ENCODE measurements at regions not wholly inside any gene's neighbourhood (a gene's known extent, or its start where the extent isn't known, plus 50 kb on each side); places are given as distances from the start of the nearest gene placed in this dataset.

DNA sequence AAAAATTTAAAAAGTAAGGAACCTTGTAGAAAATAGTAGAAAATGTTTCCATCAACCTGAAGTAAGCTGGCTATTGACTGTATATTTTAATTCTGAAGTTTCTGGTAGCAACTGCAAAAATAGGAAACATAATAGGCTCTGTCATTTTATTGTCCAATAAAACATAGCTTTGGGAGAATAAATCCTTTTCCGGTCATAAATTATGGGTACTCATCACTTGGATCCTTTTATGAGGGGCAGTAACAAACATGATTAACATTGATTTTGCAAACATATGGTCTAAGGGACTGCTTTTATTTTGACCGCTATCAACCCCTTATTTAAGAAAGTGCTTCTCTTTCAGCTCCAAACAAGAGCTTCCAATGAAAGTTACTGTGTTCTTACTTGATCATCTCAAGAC is 495.9 kb upstream of the ANKRD30A start:
- no peak for DNase-seq (ENCODE audit: low spot score)
- TF ChIP-seq, protein P1, sequence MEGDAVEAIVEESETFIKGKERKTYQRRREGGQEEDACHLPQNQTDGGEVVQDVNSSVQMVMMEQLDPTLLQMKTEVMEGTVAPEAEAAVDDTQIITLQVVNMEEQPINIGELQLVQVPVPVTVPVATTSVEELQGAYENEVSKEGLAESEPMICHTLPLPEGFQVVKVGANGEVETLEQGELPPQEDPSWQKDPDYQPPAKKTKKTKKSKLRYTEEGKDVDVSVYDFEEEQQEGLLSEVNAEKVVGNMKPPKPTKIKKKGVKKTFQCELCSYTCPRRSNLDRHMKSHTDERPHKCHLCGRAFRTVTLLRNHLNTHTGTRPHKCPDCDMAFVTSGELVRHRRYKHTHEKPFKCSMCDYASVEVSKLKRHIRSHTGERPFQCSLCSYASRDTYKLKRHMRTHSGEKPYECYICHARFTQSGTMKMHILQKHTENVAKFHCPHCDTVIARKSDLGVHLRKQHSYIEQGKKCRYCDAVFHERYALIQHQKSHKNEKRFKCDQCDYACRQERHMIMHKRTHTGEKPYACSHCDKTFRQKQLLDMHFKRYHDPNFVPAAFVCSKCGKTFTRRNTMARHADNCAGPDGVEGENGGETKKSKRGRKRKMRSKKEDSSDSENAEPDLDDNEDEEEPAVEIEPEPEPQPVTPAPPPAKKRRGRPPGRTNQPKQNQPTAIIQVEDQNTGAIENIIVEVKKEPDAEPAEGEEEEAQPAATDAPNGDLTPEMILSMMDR (IDR thresholded peaks at IDR 0.05), result no peak
- Mint-ChIP-seq H3K9me3 (ENCODE audit: low read depth) (peaks cover 10% of the 10 kb centered on the region), H3K4me1 (ENCODE audit: low read depth) (peaks cover 22% of the 10 kb centered on the region), H3K4me3 (ENCODE audit: unreplicated experiment) (no peak overlapping the region), H3K27ac (ENCODE audit: unreplicated experiment) (no peak overlapping the region), H3K36me3 (ENCODE audit: low read depth) (peaks cover 6% of the 10 kb centered on the region), H3K27me3 (ENCODE audit: low read depth) (no peaks in the 10 kb centered on the region)

DNA sequence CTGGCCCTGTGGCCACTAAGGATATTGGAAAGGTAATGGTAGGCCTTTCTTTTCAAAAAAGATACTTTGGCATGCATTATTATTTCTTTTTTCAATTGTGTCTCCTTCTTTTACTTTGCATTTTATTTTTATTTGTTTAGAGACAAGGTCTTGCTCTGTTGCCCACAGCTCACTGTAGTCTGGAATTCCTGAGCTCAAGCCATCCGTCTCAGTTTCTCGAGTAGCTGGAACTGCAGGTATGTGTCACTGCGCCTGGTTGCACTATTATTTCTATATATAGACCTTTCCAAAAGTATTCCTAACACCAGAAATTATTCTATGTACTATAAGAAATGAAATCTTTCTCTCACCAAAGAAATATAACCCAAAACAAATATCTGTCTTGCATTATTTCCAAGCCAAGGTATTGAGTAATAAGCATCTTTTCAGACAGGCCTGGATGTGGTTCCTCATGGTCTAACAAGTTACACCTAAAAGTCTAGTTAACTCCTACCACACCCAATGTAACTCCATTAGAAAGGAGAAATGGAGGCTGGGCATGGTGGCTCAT is 500.8 kb upstream of the ANKRD30A start:
- Mint-ChIP-seq H3K9me3 (ENCODE audit: low read depth) (peaks cover 6% of the 10 kb centered on the region), H3K4me1 (ENCODE audit: low read depth) (peaks cover 14% of the 10 kb centered on the region), H3K27me3 (ENCODE audit: low read depth) (no peaks in the 10 kb centered on the region), H3K27ac (ENCODE audit: unreplicated experiment) (peak overlapping the region; percentile 74), H3K36me3 (ENCODE audit: low read depth) (peaks cover 1% of the 10 kb centered on the region), H3K4me3 (ENCODE audit: unreplicated experiment) (no peak overlapping the region)
- TF ChIP-seq, protein P1 (IDR thresholded peaks at IDR 0.05), result no peak
- no peak for DNase-seq (ENCODE audit: low spot score)

DNA sequence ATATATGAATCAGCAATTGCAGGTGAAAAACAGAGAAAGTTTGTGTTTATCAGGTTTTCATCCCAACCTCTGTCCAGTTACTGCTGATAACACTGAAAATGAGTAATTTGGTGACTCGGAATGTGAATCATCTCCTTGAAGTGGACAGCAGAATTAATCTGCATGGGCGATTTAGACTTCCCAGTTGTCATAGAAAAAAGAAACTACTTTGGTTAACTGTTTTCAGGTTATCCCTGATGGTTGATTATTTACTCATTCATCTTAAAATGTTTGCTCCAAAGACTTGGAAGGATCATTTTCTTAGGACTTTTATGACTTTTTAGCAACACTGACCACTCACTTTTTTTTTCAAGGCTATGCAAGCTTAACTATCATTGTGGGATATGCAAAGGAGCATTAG is 504.1 kb upstream of the ANKRD30A start:
- Mint-ChIP-seq H3K36me3 (ENCODE audit: low read depth) (peaks cover 1% of the 10 kb centered on the region), H3K27ac (ENCODE audit: unreplicated experiment) (no peak overlapping the region), H3K27me3 (ENCODE audit: low read depth) (no peaks in the 10 kb centered on the region), H3K4me1 (ENCODE audit: low read depth) (peaks cover 26% of the 10 kb centered on the region), H3K4me3 (ENCODE audit: unreplicated experiment) (no peak overlapping the region), H3K9me3 (ENCODE audit: low read depth) (peaks cover 6% of the 10 kb centered on the region)
- TF ChIP-seq, protein P1 (IDR thresholded peaks at IDR 0.05), result no peak
- DNase-seq (ENCODE audit: low spot score), result no peak

DNA sequence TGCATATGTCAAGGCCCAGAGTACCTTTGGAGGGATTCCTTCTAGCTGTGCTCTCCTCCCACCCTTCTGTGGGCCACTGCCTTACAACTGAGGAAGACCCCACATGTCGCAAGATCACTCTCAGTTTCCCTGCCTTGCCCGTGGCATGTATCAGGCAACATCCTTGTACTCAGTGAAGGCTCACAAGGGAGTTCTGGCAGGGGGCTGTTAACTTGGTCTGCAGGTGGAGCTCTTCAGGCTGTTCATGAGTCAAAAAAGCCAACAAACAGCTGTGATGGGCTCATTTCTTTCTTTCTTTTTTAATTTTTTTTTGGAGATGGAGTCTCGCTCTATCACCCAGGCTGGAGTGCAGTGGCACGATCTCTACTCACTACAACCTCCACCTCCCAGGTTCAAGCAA is 513.0 kb upstream of the ANKRD30A start:
- H3K4me3 Mint-ChIP-seq (ENCODE audit: unreplicated experiment), result no peak overlapping the region
- H3K27ac Mint-ChIP-seq (ENCODE audit: unreplicated experiment), result no peak overlapping the region
- DNase-seq (ENCODE audit: low spot score), result no peak
- H3K9me3 Mint-ChIP-seq (ENCODE audit: low read depth), result peaks cover 2% of the 10 kb centered on the region
- peaks cover 39% of the 10 kb centered on the region for H3K4me1 Mint-ChIP-seq (ENCODE audit: low read depth)
- TF ChIP-seq, protein P1 (IDR thresholded peaks at IDR 0.05), result no peak
- no peaks in the 10 kb centered on the region for H3K27me3 Mint-ChIP-seq (ENCODE audit: low read depth)
- H3K36me3 Mint-ChIP-seq (ENCODE audit: low read depth), result no peaks in the 10 kb centered on the region

DNA sequence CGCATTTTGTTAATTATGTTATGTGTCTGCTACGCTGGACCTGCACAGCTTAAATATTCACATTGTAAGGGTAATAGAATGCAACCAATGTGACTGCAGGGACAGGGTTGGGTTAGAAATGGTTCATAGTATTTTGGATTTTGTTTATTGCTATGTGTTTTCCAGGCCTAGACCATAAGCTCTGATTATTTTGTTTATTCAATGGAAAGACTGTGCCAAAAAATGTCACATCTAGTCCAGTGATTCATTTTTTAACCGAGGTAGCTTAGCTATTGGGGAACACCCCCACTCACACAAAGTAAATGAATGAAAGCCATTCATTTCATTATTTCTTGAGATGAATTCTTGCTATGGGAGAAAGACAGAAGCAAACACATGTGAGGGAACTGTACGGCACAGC is 516.5 kb upstream of the ANKRD30A start:
- TF ChIP-seq, protein P1 (IDR thresholded peaks at IDR 0.05), result no peak
- H3K4me1 Mint-ChIP-seq (ENCODE audit: low read depth), result peaks cover 38% of the 10 kb centered on the region
- no peak overlapping the region for H3K4me3 Mint-ChIP-seq (ENCODE audit: unreplicated experiment)
- H3K27me3 Mint-ChIP-seq (ENCODE audit: low read depth), result no peaks in the 10 kb centered on the region
- DNase-seq (ENCODE audit: low spot score), result no peak
- peak overlapping the region; percentile 42 for H3K27ac Mint-ChIP-seq (ENCODE audit: unreplicated experiment)
- peaks cover 2% of the 10 kb centered on the region for H3K9me3 Mint-ChIP-seq (ENCODE audit: low read depth)
- H3K36me3 Mint-ChIP-seq (ENCODE audit: low read depth), result no peaks in the 10 kb centered on the region

Data from chondrocyte (in vitro differentiated cells).